Neural progenitor cell (in vitro differentiated cells): ENCODE measurements at regions not wholly inside any gene's neighbourhood (a gene's known extent, or its start where the extent isn't known, plus 50 kb on each side); places are given as distances from the start of the nearest gene placed in this dataset.

Experiments used
- CTCF ChIP-seq: fragments of 200-600 bp; sonication (generic); IDR thresholded peaks from 2 replicates; pipeline ENCODE4 v1.5.1; 2017; ENCODE audit warnings: antibody characterized with exemption, mild to moderate bottlenecking
- EZH2phosphoT487 ChIP-seq: fragments of 200-600 bp; sonication (generic); IDR thresholded peaks from 2 replicates; pipeline ENCODE4 v1.6.1; 2017; ENCODE audit warnings: antibody characterized with exemption

GRCh38 chr1:40926441-40926840 lies 53.1 kb upstream of the CTPS1 start:
- TF ChIP-seq CTCF (no peak), EZH2phosphoT487 (no peak)
